Aorta (tissue), 5 donors: ENCODE measurements at regions not wholly inside any gene's neighbourhood (a gene's known extent, or its start where the extent isn't known, plus 50 kb on each side); places are given as distances from the start of the nearest gene placed in this dataset.

ENCODE experiments used
- ATAC-seq: fragments of 200-7000 bp; cut with Tn5 transposase; one replicate; pipeline ENCODE4 v1.9.1; 2022; ENCODE audit warnings: moderate library complexity; ENCODE audit not compliant: low FRiP score
- DNase-seq, 2 donors: peaks; one replicate each; pipeline ENCODE4 v3.0.0-alpha.2; 2020
- H3K27ac ChIP-seq, 2 donors: one replicate each; pipeline ENCODE4 v1.5.1; 2013; ENCODE audit warnings: low read length in 2 of 2, mild to moderate bottlenecking in 2 of 2, moderate library complexity in 2 of 2, control low read depth in 1 of 2, inconsistent platforms in 1 of 2, low read depth in 1 of 2
- H3K27me3 ChIP-seq, 2 donors: one replicate each; pipeline ENCODE4 v1.6.1; 2013; ENCODE audit warnings: control low read depth in 1 of 2, low read length in 1 of 2, mild to moderate bottlenecking in 1 of 2, moderate library complexity in 1 of 2; ENCODE audit not compliant: insufficient read depth in 2 of 2, control insufficient read depth in 1 of 2
- H3K36me3 ChIP-seq, 2 donors: one replicate each; pipeline ENCODE4 v1.6.1; 2013; ENCODE audit warnings: control low read depth in 1 of 2, low read length in 1 of 2, mild to moderate bottlenecking in 1 of 2; ENCODE audit not compliant: insufficient read depth in 2 of 2, control insufficient read depth in 1 of 2
- H3K4me1 ChIP-seq, 2 donors: one replicate each; pipeline ENCODE4 v1.6.1; 2013; ENCODE audit warnings: low read length in 2 of 2, control low read depth in 1 of 2, mild to moderate bottlenecking in 1 of 2, moderate library complexity in 1 of 2; ENCODE audit not compliant: insufficient read depth in 2 of 2, control insufficient read depth in 1 of 2
- H3K4me3 ChIP-seq, 2 donors: one replicate each; pipeline ENCODE4 v1.5.1; 2013; ENCODE audit warnings: low read length in 2 of 2, control low read depth in 1 of 2, mild to moderate bottlenecking in 1 of 2
- H3K9me3 ChIP-seq: one replicate; pipeline ENCODE4 v1.6.1; 2013; ENCODE audit warnings: mild to moderate bottlenecking, low read length; ENCODE audit not compliant: control insufficient read depth
- WGBS, 2 donors: extraction: QIAGEN DNeasy Blood & Tissue Kit; methylation state at CpG; one replicate each; pipeline ENCODE4 v1.1.7; 2013; 5-methylcytosine and 5-hydroxymethylcytosine counted together
- intact Hi-C, 2 donors: fragments of 100-400 bp; cut with DNase I; formaldehyde crosslinking; loops; one replicate each; pipeline versions ENCODE4 v1.14.2 to v1.15.0; 2022
- donor health status: healthy with polysubstance abuse.
- donor health status: Bipolar disorder and iron deficiency.
- donor health status: DM: no; HTN: no; CAD: no.
- donor health status: DM: no; HTN: no; CAD: no.
- donor health status: DM: yes; HTN: yes; CAD: no.

- intact Hi-C loops: no loop called here
- ATAC-seq: no peak
- no peak for DNase-seq
- no peak overlapping the region for H3K4me3 ChIP-seq
- H3K27me3 ChIP-seq: no peaks in the 10 kb centered on the region
- WGBS, 2 donors: 88 to 90% methylated on average over 2 of the region's 2 CpGs
- H3K27ac ChIP-seq: no peak overlapping the region
- H3K36me3 ChIP-seq: no peaks in the 10 kb centered on the region
- peaks cover 2 to 3% of the 10 kb centered on the region in 2 donors for H3K4me1 ChIP-seq
- no peaks in the 10 kb centered on the region for H3K9me3 ChIP-seq
Measured at GRCh38 chr2:228378233-228378632, 196.7 kb upstream of the SPHKAP start.

DNA sequence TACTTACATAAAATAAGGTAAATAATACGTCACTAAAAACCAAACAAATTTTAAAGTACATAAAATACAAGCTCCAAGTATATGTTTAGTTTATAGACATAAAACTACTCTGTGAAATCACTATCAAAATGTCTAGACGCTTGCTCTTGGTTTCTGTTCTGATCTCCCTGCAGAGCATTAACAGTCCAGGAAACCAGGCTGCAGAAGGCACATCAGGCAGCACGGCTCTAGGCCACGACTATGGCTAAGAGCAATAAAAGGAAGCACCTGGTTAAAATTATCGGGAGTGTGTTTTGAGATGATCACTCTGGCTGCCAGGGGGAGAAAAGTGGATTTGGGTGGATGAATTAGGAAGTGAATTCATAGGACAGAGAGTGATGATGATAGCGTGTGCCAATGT lies 196.0 kb upstream of the SPHKAP start:
- WGBS, 2 donors: 62 to 69% methylated on average over 6 of the region's 6 CpGs
- H3K27ac ChIP-seq: no peak overlapping the region
- DNase-seq (no peak), ATAC-seq (no peak)
- H3K9me3 ChIP-seq: no peaks in the 10 kb centered on the region
- H3K27me3 ChIP-seq: no peaks in the 10 kb centered on the region
- H3K4me3 ChIP-seq: no peak overlapping the region
- peaks cover 2 to 3% of the 10 kb centered on the region in 2 donors for H3K4me1 ChIP-seq
- H3K36me3 ChIP-seq: no peaks in the 10 kb centered on the region
- intact Hi-C loops: no loop called here

- Histone ChIP-seq H3K36me3 (no peaks in the 10 kb centered on the region), H3K4me1 (peaks cover 2 to 3% of the 10 kb centered on the region in 2 donors), H3K9me3 (no peaks in the 10 kb centered on the region), H3K27me3 (no peaks in the 10 kb centered on the region), H3K27ac (no peak overlapping the region), H3K4me3 (no peak overlapping the region)
- WGBS, 2 donors: 2 to 3% methylated on average over 3 of the region's 3 CpGs
- DNase-seq (no peak), ATAC-seq (no peak)
- intact Hi-C loops: no loop called here
Measured at GRCh38 chr2:228374741-228375140, 193.3 kb upstream of the SPHKAP start.

DNA sequence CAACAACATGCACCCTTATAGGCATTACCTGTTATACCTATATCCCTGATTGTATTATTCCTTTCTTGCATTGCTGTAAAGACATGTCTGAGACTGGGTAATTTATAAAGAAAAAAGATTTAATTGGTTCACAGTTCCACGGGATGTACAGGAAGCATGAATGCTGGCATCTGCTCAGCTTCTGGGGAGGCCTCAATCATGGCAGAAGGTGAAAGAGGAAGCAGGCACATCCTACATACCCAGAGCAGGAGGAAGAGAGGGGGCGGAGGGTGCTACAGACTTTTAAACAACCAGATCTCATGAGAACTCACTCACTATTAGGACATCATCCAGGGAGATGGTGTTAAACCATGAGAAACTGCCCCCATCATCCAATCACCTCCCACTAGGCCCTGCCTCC lies 191.7 kb upstream of the SPHKAP start:
- 93% methylated on average over 2 of the region's 2 CpGs for WGBS, 2 donors
- Histone ChIP-seq H3K4me1 (peaks cover 2 to 3% of the 10 kb centered on the region in 2 donors), H3K9me3 (no peaks in the 10 kb centered on the region), H3K36me3 (no peaks in the 10 kb centered on the region), H3K27ac (no peak overlapping the region), H3K4me3 (no peak overlapping the region), H3K27me3 (no peaks in the 10 kb centered on the region)
- ATAC-seq (no peak), DNase-seq (no peak)
- intact Hi-C loops: no loop called here

DNA sequence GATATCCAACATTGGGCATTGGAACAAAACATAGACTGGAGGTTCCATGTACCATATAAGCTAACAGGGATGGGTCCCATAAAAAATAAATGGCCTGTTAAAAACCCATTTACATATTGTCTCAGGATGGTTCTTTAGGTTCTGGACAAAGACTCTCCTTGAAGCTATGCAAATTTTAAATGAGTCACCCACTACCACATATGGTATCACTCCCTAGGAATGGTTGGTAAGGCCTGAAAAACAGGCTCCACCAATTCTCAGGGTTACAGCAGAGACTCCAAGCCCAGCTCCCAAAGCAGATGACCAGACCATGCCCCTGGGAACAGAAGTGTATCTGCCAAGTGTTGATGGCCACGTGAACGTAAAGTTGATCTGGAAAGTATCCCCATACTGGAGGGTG lies 190.7 kb upstream of the SPHKAP start:
- no peaks in the 10 kb centered on the region for H3K36me3 ChIP-seq
- ATAC-seq (no peak), DNase-seq (no peak)
- no peak overlapping the region for H3K4me3 ChIP-seq
- no peaks in the 10 kb centered on the region for H3K9me3 ChIP-seq
- H3K27ac ChIP-seq: no peak overlapping the region
- no peaks in the 10 kb centered on the region for H3K27me3 ChIP-seq
- peaks cover 2 to 3% of the 10 kb centered on the region in 2 donors for H3K4me1 ChIP-seq
- 91 to 96% methylated on average over 2 of the region's 2 CpGs for WGBS, 2 donors
- intact Hi-C loops: no loop called here

DNA sequence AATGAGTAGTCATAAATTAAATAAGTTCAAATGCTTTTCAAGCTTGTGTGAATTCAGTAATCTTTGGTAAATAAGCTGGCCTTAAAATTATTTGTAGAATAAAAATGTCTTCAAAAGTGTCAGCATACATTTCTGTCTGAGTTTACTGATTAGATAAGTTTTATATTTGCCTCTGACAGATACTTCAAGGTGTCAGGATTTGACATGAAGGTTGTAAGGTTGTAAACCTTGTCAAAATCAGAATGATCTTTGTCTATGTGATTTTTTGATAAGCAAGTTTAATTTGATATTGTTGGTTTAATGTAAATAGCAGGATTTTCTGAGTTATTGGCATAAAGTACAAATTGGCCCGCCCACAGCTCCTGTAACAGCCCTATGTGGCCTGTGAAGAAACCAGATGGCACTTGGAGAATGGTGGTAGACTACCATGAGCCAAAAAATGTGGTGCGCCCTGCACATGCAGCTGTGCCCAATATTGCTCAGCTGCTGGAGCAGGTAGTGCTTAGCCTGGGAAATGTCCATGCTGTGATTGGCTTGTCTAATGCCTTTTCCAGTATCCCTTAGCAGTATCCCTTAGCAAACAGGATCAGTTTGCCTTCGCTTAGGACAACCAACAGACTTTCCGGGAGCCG lies 188.0 kb upstream of the SPHKAP start:
- 89 to 92% methylated on average over 5 of the region's 5 CpGs for WGBS, 2 donors
- ATAC-seq: no peak
- intact Hi-C loops: no loop called here
- Histone ChIP-seq H3K4me1 (no peaks in the 10 kb centered on the region), H3K4me3 (no peak overlapping the region), H3K27ac (no peak overlapping the region), H3K36me3 (no peaks in the 10 kb centered on the region), H3K9me3 (no peaks in the 10 kb centered on the region), H3K27me3 (no peaks in the 10 kb centered on the region)
- DNase-seq: no peak

DNA sequence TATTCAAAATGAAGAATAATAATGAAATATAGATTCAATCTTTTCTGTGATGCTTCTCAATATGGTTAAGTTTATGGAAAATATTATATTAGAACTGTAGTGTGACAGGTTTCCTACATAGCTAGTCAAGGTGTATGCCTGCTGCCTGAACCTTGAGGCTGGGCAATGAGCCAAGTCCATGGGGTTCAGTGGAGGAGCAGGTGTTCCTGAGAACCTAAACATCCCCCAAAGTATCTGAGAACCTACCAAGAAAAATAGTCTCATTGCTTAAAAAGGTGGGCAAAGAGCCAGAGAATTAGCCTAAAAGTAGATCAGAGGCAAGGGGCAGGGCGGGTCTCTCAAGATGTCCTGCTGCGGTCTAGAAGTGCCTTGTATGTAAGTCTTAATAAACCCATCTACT lies 185.9 kb upstream of the SPHKAP start:
- Histone ChIP-seq H3K4me1 (no peaks in the 10 kb centered on the region), H3K9me3 (no peaks in the 10 kb centered on the region), H3K4me3 (no peak overlapping the region), H3K36me3 (no peaks in the 10 kb centered on the region), H3K27me3 (no peaks in the 10 kb centered on the region), H3K27ac (no peak overlapping the region)
- DNase-seq (no peak), ATAC-seq (no peak)
- WGBS, 2 donors: 89 to 91% methylated on average over 2 of the region's 2 CpGs
- intact Hi-C loops: no loop called here

- WGBS, 2 donors: 50 to 60% methylated on average over 1 of the region's 1 CpG
- H3K27ac ChIP-seq: no peak overlapping the region
- H3K4me1 ChIP-seq: no peaks in the 10 kb centered on the region
- no peaks in the 10 kb centered on the region for H3K27me3 ChIP-seq
- ATAC-seq (no peak), DNase-seq (no peak)
- H3K36me3 ChIP-seq: no peaks in the 10 kb centered on the region
- intact Hi-C loops: no loop called here
- no peak overlapping the region for H3K4me3 ChIP-seq
- H3K9me3 ChIP-seq: no peaks in the 10 kb centered on the region
Measured at GRCh38 chr2:228359473-228359872, 178.0 kb upstream of the SPHKAP start.

DNA sequence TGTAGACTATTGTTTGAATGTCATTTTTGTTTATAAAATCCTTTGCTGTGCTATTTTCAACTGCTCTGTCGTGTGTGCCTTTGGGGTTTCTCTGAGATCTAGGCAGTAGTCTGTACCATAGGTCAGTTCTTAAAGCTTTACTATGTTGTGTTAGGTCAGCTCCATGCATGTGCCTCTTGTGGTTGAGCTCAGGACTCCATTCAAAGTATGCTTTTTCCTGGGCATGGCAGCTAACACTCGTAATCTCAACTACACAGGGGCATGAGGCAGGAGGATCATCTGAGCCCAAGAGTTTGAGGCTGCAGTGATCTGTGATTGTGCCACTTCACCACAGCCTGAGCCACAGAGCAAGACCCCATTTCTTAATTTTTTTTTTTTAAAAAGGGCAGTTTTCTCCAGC lies 174.4 kb upstream of the SPHKAP start:
- ATAC-seq: no peak
- intact Hi-C loops: no loop called here

More for the DNA sequence above, 174.4 kb upstream of the SPHKAP start:
- Histone ChIP-seq H3K4me1 (no peaks in the 10 kb centered on the region), H3K4me3 (no peak overlapping the region), H3K36me3 (no peaks in the 10 kb centered on the region), H3K27ac (no peak overlapping the region), H3K27me3 (no peaks in the 10 kb centered on the region), H3K9me3 (no peaks in the 10 kb centered on the region)
- 47 to 50% methylated on average over 2 of the region's 2 CpGs for WGBS, 2 donors
- DNase-seq: no peak
